GM12878 (cell line): ENCODE measurements at regions not wholly inside any gene's neighbourhood (a gene's known extent, or its start where the extent isn't known, plus 50 kb on each side); places are given as distances from the start of the nearest gene placed in this dataset.

Experiments used
- ATAC-seq: fragments of 200-7000 bp; cut with Tn5 transposase; 3 replicates; pipeline ENCODE4 v1.9.1; 2020; ENCODE audit warnings: mild to moderate bottlenecking, moderate library complexity
- BruUV-seq: library from RNA; stranded (reverse); fragments of 400-500 nt; replicated peaks from 2 replicates; lab custom pipeline; 2021; lab: Mats Ljungman, UMichigan
- CTCF ChIA-PET: fragments of 300-600 bp; sonication (Branson Sonifier 250); formaldehyde crosslinking; extraction: SDS; loops from one replicate; lab custom pipeline; 2021; ENCODE audit warnings: inconsistent platforms; lab: Yijun Ruan, JAX
- POLR2A ChIA-PET: fragments of 350-600 bp; formaldehyde crosslinking; extraction: SDS; loops from one replicate; lab custom pipeline; 2021; ENCODE audit warnings: inconsistent platforms; lab: Charles Lee
- RAD21 ChIA-PET: fragments of 300-600 bp; sonication (Branson Sonifier 250); formaldehyde crosslinking; loops from one replicate; lab custom pipeline; 2023; ENCODE audit warnings: antibody characterized with exemption; ENCODE audit not compliant: unreplicated experiment; lab: Charles Lee
- SMC1A ChIA-PET: fragments of 300-600 bp; sonication (Branson Sonifier 250); formaldehyde crosslinking; loops from one replicate; lab custom pipeline; 2023; ENCODE audit not compliant: unreplicated experiment, uncharacterized antibody; lab: Charles Lee
- DNase-seq: peaks from one replicate; pipeline ENCODE4 v3.0.0-alpha.2; 2011; ENCODE audit warnings: low read depth, low spot score
- FAIRE-seq: peaks from 3 replicates; lab custom pipeline; 2011; peaks lifted over from hg19 to GRCh38; lab: Jason Lieb, UNC
- H2AFZ ChIP-seq: 2 replicates; pipeline ENCODE4 v1.6.0; 2011; ENCODE audit warnings: low read depth, low read length, control low read depth; ENCODE audit not compliant: control insufficient read depth
- H3K27ac ChIP-seq: 2 replicates; pipeline ENCODE4 v1.5.1; 2011; ENCODE audit warnings: control low read depth; ENCODE audit not compliant: control insufficient read depth, insufficient read depth
- H3K27me3 ChIP-seq, 2 experiments: replicated peaks in 1 of 2; 2 replicates each; pipeline versions ENCODE4 v1.6.0 to v1.6.1; 2011; ENCODE audit warnings: low read length in 1 of 2; ENCODE audit not compliant: control insufficient read depth in 2 of 2, insufficient read depth in 2 of 2
- H3K36me3 ChIP-seq, 2 experiments: 2 replicates each; pipeline ENCODE4 v1.5.1; 2011; ENCODE audit warnings: low read length in 1 of 2; ENCODE audit not compliant: control insufficient read depth in 2 of 2, insufficient read depth in 2 of 2
- H3K4me1 ChIP-seq: 2 replicates; pipeline ENCODE4 v1.6.1; 2011; ENCODE audit warnings: mild to moderate bottlenecking, low read length, moderate library complexity, mixed read lengths; ENCODE audit not compliant: control insufficient read depth, insufficient read depth
- H3K4me2 ChIP-seq: 2 replicates; pipeline ENCODE4 v1.6.0; 2011; ENCODE audit warnings: control low read depth; ENCODE audit not compliant: control insufficient read depth, insufficient read depth
- H3K4me3 ChIP-seq: fragments of 200-600 bp; sonication (generic); 2 replicates; pipeline ENCODE4 v1.5.1; 2016
- H3K79me2 ChIP-seq: 2 replicates; pipeline ENCODE4 v1.6.0; 2011; ENCODE audit warnings: low read length; ENCODE audit not compliant: control insufficient read depth, insufficient read depth
- H3K9ac ChIP-seq: 2 replicates; pipeline ENCODE4 v1.8.0; 2011; ENCODE audit warnings: low read length, control low read depth, mixed read lengths; ENCODE audit not compliant: control insufficient read depth, insufficient read depth
- H3K9me3 ChIP-seq: replicated peaks from 3 replicates; pipeline ENCODE4 v1.5.1; 2011; ENCODE audit warnings: mild to moderate bottlenecking, low read length; ENCODE audit not compliant: control insufficient read depth, insufficient read depth
- H4K20me1 ChIP-seq: 2 replicates; pipeline ENCODE4 v1.6.0; 2011; ENCODE audit not compliant: control insufficient read depth, insufficient read depth
- EZH2 ChIP-seq: IDR thresholded peaks from 2 replicates; pipeline ENCODE4 v1.6.1; 2012; ENCODE audit warnings: low read depth, mild to moderate bottlenecking, control low read depth, inconsistent platforms, low read length, borderline replicate concordance; ENCODE audit not compliant: control insufficient read depth
- KLF5 ChIP-seq: fragments of 450-650 bp; IDR thresholded peaks from 2 replicates; pipeline ENCODE4 v1.6.1; 2014; ENCODE audit warnings: mild to moderate bottlenecking; ENCODE audit not compliant: partially characterized antibody
- PBX3 ChIP-seq: IDR thresholded peaks from 2 replicates; pipeline ENCODE4 v1.6.1; 2011; ENCODE audit warnings: mild to moderate bottlenecking, low read depth, low read length, moderate library complexity; ENCODE audit not compliant: insufficient replicate concordance
- PML ChIP-seq: IDR thresholded peaks from 2 replicates; pipeline ENCODE4 v1.6.1; 2012; ENCODE audit warnings: low read length, inconsistent platforms
- RAD21 ChIP-seq: IDR thresholded peaks from 2 replicates; pipeline ENCODE4 v1.6.1; 2011; ENCODE audit warnings: mild to moderate bottlenecking, low read depth, low read length, moderate library complexity; ENCODE audit not compliant: insufficient read depth
- SIN3A ChIP-seq: IDR thresholded peaks from 2 replicates; pipeline ENCODE4 v1.6.1; 2012; ENCODE audit warnings: low read depth, low read length, improper control_type of control experiment
- SUPT20H ChIP-seq: IDR thresholded peaks from 2 replicates; pipeline ENCODE4 v1.6.1; 2011; ENCODE audit warnings: low read depth, mild to moderate bottlenecking, low read length, moderate library complexity, borderline replicate concordance; ENCODE audit not compliant: control insufficient read depth
- ZBTB11 ChIP-seq: fragments of 450-650 bp; formaldehyde crosslinking; IDR thresholded peaks from 2 replicates; pipeline ENCODE4 v1.5.0; 2022; ENCODE audit warnings: mild to moderate bottlenecking, missing genetic modification characterization
- WGBS: methylation state at CpG from one replicate; pipeline ENCODE4 v1.1.6; 2016; ENCODE audit warnings: low lambda C conversion rate; ENCODE audit not compliant: insufficient replicate concordance, insufficient coverage; ENCODE audit errors: missing lambda C conversion rate; 5-methylcytosine and 5-hydroxymethylcytosine counted together
- in situ Hi-C: fragments of 300-500 bp; cut with MboI; formaldehyde crosslinking; loops from 9 replicates; pipeline ENCODE4 v1.14.3; 2018; ENCODE audit warnings: mixed read lengths
- intact Hi-C: fragments of 100-400 bp; cut with micrococcal nuclease; formaldehyde crosslinking; loops from one replicate; pipeline ENCODE4 v1.14.2; 2022; ENCODE audit not compliant: unreplicated experiment

- no peak for TF ChIP-seq EZH2
- TF ChIP-seq SUPT20H, result no peak
- no peak for TF ChIP-seq KLF5
These were observed 240.8 kb downstream of the TEX29 start (continued) for GRCh38 chr13:111561091-111561781.

DNA sequence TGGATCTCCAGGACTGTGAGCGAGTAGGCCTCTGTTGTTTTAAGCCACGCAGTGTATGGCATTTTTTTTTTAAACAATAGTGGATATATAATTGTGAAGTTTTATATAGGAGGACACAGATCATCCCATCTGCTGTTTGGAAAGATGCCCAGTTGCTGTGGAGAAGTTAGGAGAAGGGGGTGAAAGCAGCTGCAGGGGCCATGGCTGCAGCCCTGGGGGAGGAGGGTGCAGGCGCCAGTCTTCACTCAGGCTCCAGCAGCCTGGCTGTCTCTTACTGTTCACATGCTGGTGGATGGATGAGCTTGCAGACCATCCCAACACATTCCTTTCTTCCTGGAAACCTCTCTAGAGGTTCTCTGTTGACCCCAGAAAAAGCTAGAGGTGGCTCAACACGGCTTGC is 242.3 kb downstream of the TEX29 start:
- BruUV-seq, result no TSS peak
- no peak for DNase-seq
- WGBS, result 32% methylated on average over 3 of the region's 4 CpGs

More for the DNA sequence above, 242.3 kb downstream of the TEX29 start:
- H2AFZ ChIP-seq, result no peak overlapping the region
- RAD21 ChIA-PET, result no interaction called here
- H3K27me3 ChIP-seq, result no peaks in the 10 kb centered on the region; a peak in 1 of 4 replicates
- no peaks in the 10 kb centered on the region for H3K36me3 ChIP-seq
- POLR2A ChIA-PET, result no interaction called here
- H3K9me3 ChIP-seq, result no peaks in the 10 kb centered on the region
- no peaks in the 10 kb centered on the region for H3K79me2 ChIP-seq
- no peak overlapping the region for H3K4me2 ChIP-seq
- H3K9ac ChIP-seq, result no peak overlapping the region
- intact Hi-C loops, result no loop called here
- H3K27ac ChIP-seq, result no peak overlapping the region
- no peak overlapping the region for H3K4me3 ChIP-seq
- in situ Hi-C loops, result no loop called here
- FAIRE-seq, result no peak
- TF ChIP-seq SIN3A (no peak), PBX3 (no peak), ZBTB11 (CRISPR knock-in tag) (no peak), RAD21 (no peak), PML (no peak)
- no peak for ATAC-seq
- no peaks in the 10 kb centered on the region for H3K4me1 ChIP-seq
- CTCF ChIA-PET, result no interaction called here
- no peaks in the 10 kb centered on the region for H4K20me1 ChIP-seq
- SMC1A ChIA-PET, result no interaction called here
